ENCODE measurements at regions not wholly inside any gene's neighbourhood (a gene's known extent, or its start where the extent isn't known, plus 50 kb on each side); places are given as distances from the start of the nearest gene placed in this dataset.

GRCh38 chr13:56530096-56530495 lies 610.6 kb upstream of the PRR20A start:
- TF ChIP-seq POLR2A (IDR thresholded peaks at IDR 0.05; ENCODE audit: low read depth, low read length): no peak
- no peak for TF ChIP-seq POLR2AphosphoS5 (IDR thresholded peaks at IDR 0.05; ENCODE audit: insufficient read depth, low read depth, low read length)
- TF ChIP-seq CTCF (IDR thresholded peaks at IDR 0.05; ENCODE audit: extremely low read depth in 1 of 2, insufficient read depth in 1 of 2, low read depth in 1 of 2, low read length in 2 of 2): no peak
